Mammary epithelial cell (primary cell): ENCODE measurements at regions not wholly inside any gene's neighbourhood (a gene's known extent, or its start where the extent isn't known, plus 50 kb on each side); places are given as distances from the start of the nearest gene placed in this dataset.
"Not testable (repeated sequence)": the region's sequence is repeated elsewhere in the genome, so short reads cannot be mapped to it uniquely, and the experiment has no call there.

Experiments
- EZH2 ChIP-seq: IDR thresholded peaks from 2 replicates; pipeline ENCODE4 v1.6.1; 2012; ENCODE audit warnings: low read length, inconsistent platforms, borderline replicate concordance
- TF ChIP-seq, protein P1 (sequence below), 2 donors: IDR thresholded peaks in 1 of 2; conservative IDR thresholded peaks in 1 of 2; 2 replicates each; pipeline ENCODE4 v1.5.1; 2011 to 2012; ENCODE audit warnings: inconsistent platforms in 2 of 2, low read length in 2 of 2, mild to moderate bottlenecking in 2 of 2, control low read depth in 1 of 2, low read depth in 1 of 2; ENCODE audit not compliant: insufficient read depth in 1 of 2; ENCODE audit errors: extremely low read depth in 1 of 2

DNA sequence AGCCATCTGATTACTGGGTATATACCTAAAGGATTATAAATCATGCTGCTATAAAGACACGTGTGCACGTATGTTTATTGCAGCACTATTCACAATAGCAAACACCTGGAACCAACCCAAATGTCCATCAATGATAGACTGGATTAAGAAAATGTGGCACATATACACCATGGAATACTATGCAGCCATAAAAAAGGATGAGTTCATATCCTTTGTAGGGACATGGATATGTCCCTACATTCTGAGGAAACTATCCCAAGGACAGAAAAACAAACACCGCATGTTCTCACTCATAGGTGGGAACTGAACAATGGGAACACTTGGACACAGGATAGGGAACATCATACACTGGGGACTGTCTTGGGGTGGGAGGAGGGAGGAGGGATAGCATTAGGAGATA lies 165.7 kb downstream of the CETN3 start:
- TF ChIP-seq, protein P1, sequence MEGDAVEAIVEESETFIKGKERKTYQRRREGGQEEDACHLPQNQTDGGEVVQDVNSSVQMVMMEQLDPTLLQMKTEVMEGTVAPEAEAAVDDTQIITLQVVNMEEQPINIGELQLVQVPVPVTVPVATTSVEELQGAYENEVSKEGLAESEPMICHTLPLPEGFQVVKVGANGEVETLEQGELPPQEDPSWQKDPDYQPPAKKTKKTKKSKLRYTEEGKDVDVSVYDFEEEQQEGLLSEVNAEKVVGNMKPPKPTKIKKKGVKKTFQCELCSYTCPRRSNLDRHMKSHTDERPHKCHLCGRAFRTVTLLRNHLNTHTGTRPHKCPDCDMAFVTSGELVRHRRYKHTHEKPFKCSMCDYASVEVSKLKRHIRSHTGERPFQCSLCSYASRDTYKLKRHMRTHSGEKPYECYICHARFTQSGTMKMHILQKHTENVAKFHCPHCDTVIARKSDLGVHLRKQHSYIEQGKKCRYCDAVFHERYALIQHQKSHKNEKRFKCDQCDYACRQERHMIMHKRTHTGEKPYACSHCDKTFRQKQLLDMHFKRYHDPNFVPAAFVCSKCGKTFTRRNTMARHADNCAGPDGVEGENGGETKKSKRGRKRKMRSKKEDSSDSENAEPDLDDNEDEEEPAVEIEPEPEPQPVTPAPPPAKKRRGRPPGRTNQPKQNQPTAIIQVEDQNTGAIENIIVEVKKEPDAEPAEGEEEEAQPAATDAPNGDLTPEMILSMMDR (conservative IDR thresholded peaks at IDR 0.05 in 1 of 2, IDR thresholded peaks at IDR 0.05 in 1 of 2; ENCODE audit: extremely low read depth in 1 of 2, insufficient read depth in 1 of 2, low read depth in 1 of 2, low read length in 2 of 2): not testable (repeated sequence)
- not testable (repeated sequence) for TF ChIP-seq EZH2
